ENCODE measurements at regions not wholly inside any gene's neighbourhood (a gene's known extent, or its start where the extent isn't known, plus 50 kb on each side); places are given as distances from the start of the nearest gene placed in this dataset.

DNA sequence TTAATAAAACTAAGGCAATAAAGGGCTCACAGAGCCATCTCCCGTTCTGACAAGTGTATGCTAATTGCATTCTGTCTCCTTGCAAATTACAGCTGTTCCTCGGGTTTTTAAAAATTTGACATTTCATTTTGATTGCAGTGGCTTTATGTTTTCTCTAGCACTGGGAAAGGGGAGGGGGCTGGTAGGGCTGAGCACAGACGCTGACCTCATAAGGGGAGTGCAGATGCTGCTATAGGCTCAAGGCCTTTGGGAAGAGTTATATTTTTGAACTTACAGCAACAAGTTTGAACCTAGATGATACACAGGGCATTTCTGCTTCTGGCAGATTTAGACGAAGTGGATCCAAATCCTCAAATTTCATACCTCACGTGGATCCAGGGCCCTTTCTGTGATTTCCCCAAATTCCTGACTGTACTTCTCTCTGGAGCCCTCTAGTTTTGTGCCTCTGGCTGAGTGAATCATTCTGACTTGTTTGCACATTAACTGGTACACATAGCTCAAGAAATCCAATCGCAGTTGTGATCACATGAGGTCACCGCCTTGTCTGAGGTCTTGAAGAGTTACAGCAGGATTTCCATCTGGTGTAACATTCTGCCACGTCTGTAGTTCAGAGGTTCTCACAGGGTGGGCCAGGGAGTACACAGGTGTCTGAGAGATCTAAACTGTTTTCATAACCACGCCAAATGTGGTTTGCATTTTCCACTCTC is 230.3 kb downstream of the C1orf94 start:
- TF ChIP-seq, protein P1, sequence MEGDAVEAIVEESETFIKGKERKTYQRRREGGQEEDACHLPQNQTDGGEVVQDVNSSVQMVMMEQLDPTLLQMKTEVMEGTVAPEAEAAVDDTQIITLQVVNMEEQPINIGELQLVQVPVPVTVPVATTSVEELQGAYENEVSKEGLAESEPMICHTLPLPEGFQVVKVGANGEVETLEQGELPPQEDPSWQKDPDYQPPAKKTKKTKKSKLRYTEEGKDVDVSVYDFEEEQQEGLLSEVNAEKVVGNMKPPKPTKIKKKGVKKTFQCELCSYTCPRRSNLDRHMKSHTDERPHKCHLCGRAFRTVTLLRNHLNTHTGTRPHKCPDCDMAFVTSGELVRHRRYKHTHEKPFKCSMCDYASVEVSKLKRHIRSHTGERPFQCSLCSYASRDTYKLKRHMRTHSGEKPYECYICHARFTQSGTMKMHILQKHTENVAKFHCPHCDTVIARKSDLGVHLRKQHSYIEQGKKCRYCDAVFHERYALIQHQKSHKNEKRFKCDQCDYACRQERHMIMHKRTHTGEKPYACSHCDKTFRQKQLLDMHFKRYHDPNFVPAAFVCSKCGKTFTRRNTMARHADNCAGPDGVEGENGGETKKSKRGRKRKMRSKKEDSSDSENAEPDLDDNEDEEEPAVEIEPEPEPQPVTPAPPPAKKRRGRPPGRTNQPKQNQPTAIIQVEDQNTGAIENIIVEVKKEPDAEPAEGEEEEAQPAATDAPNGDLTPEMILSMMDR (IDR thresholded peaks at IDR 0.05): no peak
- no peak for TF ChIP-seq POLR2A (IDR thresholded peaks at IDR 0.05)
